OCI-LY1 (cell line): ENCODE measurements at regions not wholly inside any gene's neighbourhood (a gene's known extent, or its start where the extent isn't known, plus 50 kb on each side); places are given as distances from the start of the nearest gene placed in this dataset.

Source experiments
- H2AFZ ChIP-seq: fragments of 200-600 bp; sonication (generic), shearing (Covaris generic); 2 replicates; pipeline ENCODE4 v1.6.0; 2014; ENCODE audit warnings: antibody characterized with exemption, mild to moderate bottlenecking, low read length
- H3F3A ChIP-seq: fragments of 200-600 bp; sonication (generic), shearing (Covaris generic); 2 replicates; pipeline ENCODE4 v1.6.0; 2014; ENCODE audit warnings: mild to moderate bottlenecking, antibody characterized with exemption, low read length, moderate library complexity; ENCODE audit not compliant: insufficient read depth
- H3K27ac ChIP-seq: fragments of 200-600 bp; sonication (generic); 2 replicates; pipeline ENCODE4 v1.5.1; 2014; ENCODE audit warnings: low read length, mixed run types, mild to moderate bottlenecking, low read depth; ENCODE audit not compliant: poor library complexity, severe bottlenecking
- H3K27me3 ChIP-seq: fragments of 200-600 bp; sonication (generic); 2 replicates; pipeline ENCODE4 v1.6.0; 2014; ENCODE audit warnings: antibody characterized with exemption, mild to moderate bottlenecking, low read length, moderate library complexity; ENCODE audit not compliant: insufficient read depth
- H3K36me3 ChIP-seq: fragments of 200-600 bp; sonication (generic); 2 replicates; pipeline ENCODE4 v1.6.1; 2014; ENCODE audit warnings: mild to moderate bottlenecking, antibody characterized with exemption, low read length, moderate library complexity, mixed read lengths; ENCODE audit not compliant: insufficient read depth
- H3K4me1 ChIP-seq: fragments of 200-600 bp; sonication (generic); 2 replicates; pipeline ENCODE4 v1.5.1; 2014; ENCODE audit warnings: mild to moderate bottlenecking, low read length, moderate library complexity; ENCODE audit not compliant: insufficient read depth, severe bottlenecking
- H3K4me2 ChIP-seq: fragments of 200-600 bp; sonication (generic), shearing (Covaris generic); 2 replicates; pipeline ENCODE4 v1.6.1; 2014; ENCODE audit warnings: low read length
- H3K4me3 ChIP-seq: fragments of 200-600 bp; sonication (generic); 2 replicates; pipeline ENCODE4 v1.5.1; 2014; ENCODE audit warnings: low read length, low read depth, mild to moderate bottlenecking, mixed read lengths; ENCODE audit not compliant: poor library complexity, severe bottlenecking
- H3K79me2 ChIP-seq: fragments of 200-600 bp; shearing (Covaris generic); 2 replicates; pipeline ENCODE4 v1.6.1; 2016; ENCODE audit warnings: mixed run types, low read length, mixed read lengths; ENCODE audit not compliant: insufficient read depth
- H3K9ac ChIP-seq: fragments of 200-600 bp; sonication (generic), shearing (Covaris generic); 2 replicates; pipeline ENCODE4 v1.6.1; 2014; ENCODE audit warnings: mild to moderate bottlenecking, low read length, mixed read lengths
- H3K9me2 ChIP-seq: fragments of 200-600 bp; sonication (generic), shearing (Covaris generic); 2 replicates; pipeline ENCODE4 v1.6.1; 2014; ENCODE audit warnings: low read depth, mild to moderate bottlenecking, low read length, mixed read lengths
- H3K9me3 ChIP-seq: fragments of 200-600 bp; shearing (Covaris generic); 2 replicates; pipeline ENCODE4 v1.6.1; 2014; ENCODE audit warnings: low read length, mixed read lengths
- H4K20me1 ChIP-seq: fragments of 200-600 bp; sonication (generic), shearing (Covaris generic); 2 replicates; pipeline ENCODE4 v1.6.0; 2016; ENCODE audit warnings: mild to moderate bottlenecking, low read length; ENCODE audit not compliant: insufficient read depth
- CTCF ChIP-seq: fragments of 200-600 bp; sonication (generic), shearing (Covaris generic); IDR thresholded peaks from 2 replicates; pipeline ENCODE4 v1.5.1; 2017; ENCODE audit warnings: mild to moderate bottlenecking, antibody characterized with exemption, low read length, moderate library complexity, mixed read lengths
- EZH2 ChIP-seq: fragments of 200-600 bp; sonication (generic), shearing (Covaris generic); IDR thresholded peaks from 2 replicates; pipeline ENCODE4 v1.8.0; 2017; ENCODE audit warnings: borderline replicate concordance, mixed run types, mild to moderate bottlenecking, antibody characterized with exemption, low read length, moderate library complexity, mixed read lengths

GRCh38 chr7:156102267-156102666, 290.0 kb upstream of the SHH start:
- H2AFZ ChIP-seq, result no peak overlapping the region
- no peaks in the 10 kb centered on the region for H3K9me2 ChIP-seq
- no peak overlapping the region for H3K27ac ChIP-seq
- TF ChIP-seq CTCF (no peak), EZH2 (no peak)
- H4K20me1 ChIP-seq, result no peaks in the 10 kb centered on the region
- no peak overlapping the region for H3K4me2 ChIP-seq
- no peaks in the 10 kb centered on the region; the same call in 1 of the 2 replicates for H3K27me3 ChIP-seq
- H3K79me2 ChIP-seq, result no peaks in the 10 kb centered on the region
- H3K9ac ChIP-seq, result no peak overlapping the region
- no peak overlapping the region for H3K4me3 ChIP-seq
- H3F3A ChIP-seq, result no peaks in the 10 kb centered on the region
- H3K36me3 ChIP-seq, result no peaks in the 10 kb centered on the region
- H3K9me3 ChIP-seq, result no peaks in the 10 kb centered on the region
- no peaks in the 10 kb centered on the region for H3K4me1 ChIP-seq

DNA sequence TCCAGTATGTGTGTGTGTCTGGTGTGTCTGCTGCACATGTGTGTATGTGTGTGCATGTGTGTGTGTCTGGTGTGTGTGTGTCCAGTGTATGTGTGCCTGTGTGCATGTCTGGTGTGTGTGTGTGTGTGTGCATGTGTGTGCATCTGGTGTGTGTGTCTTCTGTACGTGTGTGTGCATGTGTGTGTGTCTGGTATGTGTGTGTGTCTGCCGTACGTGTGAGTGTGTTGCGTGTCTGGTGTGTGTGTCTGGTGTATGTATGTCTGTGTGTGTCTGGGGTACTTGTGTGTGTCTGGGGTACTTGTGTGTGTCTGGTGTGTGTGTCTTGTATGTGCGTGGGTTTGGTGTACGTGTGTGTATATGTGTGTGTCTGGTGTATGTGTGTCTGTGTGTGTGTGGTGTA, 289.1 kb upstream of the SHH start:
- H2AFZ ChIP-seq, result no peak overlapping the region

GRCh38 chr7:156100086-156100485, 287.8 kb upstream of the SHH start:
- H2AFZ ChIP-seq, result no peak overlapping the region
- no peaks in the 10 kb centered on the region for H3K36me3 ChIP-seq
- H3K9me2 ChIP-seq, result no peaks in the 10 kb centered on the region
- H3K9me3 ChIP-seq, result no peaks in the 10 kb centered on the region
- TF ChIP-seq CTCF, result no peak
- TF ChIP-seq EZH2, result no peak
- no peaks in the 10 kb centered on the region for H3K79me2 ChIP-seq
- no peaks in the 10 kb centered on the region for H3K4me1 ChIP-seq
- no peak overlapping the region for H3K9ac ChIP-seq
- no peaks in the 10 kb centered on the region for H3F3A ChIP-seq
- H4K20me1 ChIP-seq, result no peaks in the 10 kb centered on the region
- H3K4me2 ChIP-seq, result no peak overlapping the region
- H3K27me3 ChIP-seq, result no peaks in the 10 kb centered on the region; the same call in 1 of the 2 replicates
- no peak overlapping the region for H3K27ac ChIP-seq
- H3K4me3 ChIP-seq, result no peak overlapping the region

More for the DNA sequence above, 289.1 kb upstream of the SHH start:
- TF ChIP-seq EZH2 (no peak), CTCF (no peak)
- Histone ChIP-seq H3K4me1 (no peaks in the 10 kb centered on the region), H3K4me3 (no peak overlapping the region), H3K9me2 (no peaks in the 10 kb centered on the region), H3K79me2 (no peaks in the 10 kb centered on the region), H3K9me3 (no peaks in the 10 kb centered on the region), H3F3A (no peaks in the 10 kb centered on the region), H4K20me1 (no peaks in the 10 kb centered on the region), H3K27ac (no peak overlapping the region), H3K4me2 (no peak overlapping the region), H3K9ac (no peak overlapping the region), H3K36me3 (no peaks in the 10 kb centered on the region), H3K27me3 (no peaks in the 10 kb centered on the region; the same call in 1 of the 2 replicates)
